B cell (primary cell): ENCODE measurements at regions not wholly inside any gene's neighbourhood (a gene's known extent, or its start where the extent isn't known, plus 50 kb on each side); places are given as distances from the start of the nearest gene placed in this dataset.

ENCODE experiments used
- CTCF ChIP-seq: fragments of 200-600 bp; IDR thresholded peaks from one replicate; pipeline ENCODE4 v1.8.0; 2022; ENCODE audit warnings: antibody characterized with exemption, mild to moderate bottlenecking
- EZH2 ChIP-seq: IDR thresholded peaks from 2 replicates; pipeline ENCODE4 v1.6.1; 2012; ENCODE audit warnings: borderline replicate concordance, low read depth, mild to moderate bottlenecking, moderate library complexity, low read length; ENCODE audit not compliant: insufficient read depth, poor library complexity, severe bottlenecking

GRCh38 chr20:22509090-22509842, 75.1 kb downstream of the FOXA2 start:
- TF ChIP-seq EZH2 = no peak
- no peak for TF ChIP-seq CTCF
